SKM-1 treated with dmso at 0.1 percent for 144 hours (cell line): ENCODE measurements at regions not wholly inside any gene's neighbourhood (a gene's known extent, or its start where the extent isn't known, plus 50 kb on each side); places are given as distances from the start of the nearest gene placed in this dataset.

Experiments
- DNase-seq: peaks from one replicate; lab custom pipeline; 2025; ENCODE audit not compliant: unreplicated experiment; lab: John Stamatoyannopoulos, UW

DNA sequence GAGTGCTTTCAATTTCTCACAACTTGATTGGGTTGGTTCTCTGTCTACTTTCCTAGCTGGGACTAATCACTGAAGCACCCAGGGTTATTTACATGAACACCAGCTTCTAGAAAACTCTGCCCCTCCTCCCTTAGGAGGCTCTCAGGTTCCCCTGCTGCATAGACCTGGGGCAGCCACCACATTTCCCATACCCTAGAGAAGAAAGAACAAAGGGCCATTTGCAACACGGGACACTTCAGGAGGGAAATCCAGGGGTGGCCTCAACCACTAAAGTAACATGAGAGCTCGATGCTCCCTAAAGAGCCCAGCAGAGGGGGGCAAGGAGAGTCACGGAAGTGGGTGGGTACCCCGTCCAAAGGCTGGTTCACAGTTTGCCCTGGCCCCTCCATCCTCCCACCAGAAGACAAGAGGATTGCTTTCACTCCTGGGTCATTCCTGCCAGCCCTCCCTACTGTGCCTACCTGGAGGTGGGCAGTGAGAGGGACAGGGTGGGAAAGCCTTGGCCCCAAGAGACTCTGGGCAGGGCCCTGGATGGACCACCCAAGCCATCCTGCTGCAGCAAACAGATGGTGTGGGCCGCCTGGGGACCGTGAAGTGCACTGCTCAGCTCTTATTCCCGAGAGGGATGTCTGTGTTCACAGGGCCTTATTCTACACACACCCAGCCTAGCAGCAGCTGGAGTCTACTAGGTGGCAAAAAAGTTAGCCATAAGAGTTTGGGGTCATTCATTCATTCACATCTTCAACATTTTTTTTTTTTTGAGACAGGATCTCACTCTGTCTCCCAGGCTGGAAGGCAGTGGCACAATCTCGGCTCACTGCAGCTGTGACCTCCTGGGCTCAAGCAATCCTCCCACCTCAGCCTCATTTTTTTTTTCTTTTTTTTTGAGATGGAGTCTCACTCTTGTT lies 392.1 kb downstream of the SOX9 start:
- DNase-seq: no peak

DNA sequence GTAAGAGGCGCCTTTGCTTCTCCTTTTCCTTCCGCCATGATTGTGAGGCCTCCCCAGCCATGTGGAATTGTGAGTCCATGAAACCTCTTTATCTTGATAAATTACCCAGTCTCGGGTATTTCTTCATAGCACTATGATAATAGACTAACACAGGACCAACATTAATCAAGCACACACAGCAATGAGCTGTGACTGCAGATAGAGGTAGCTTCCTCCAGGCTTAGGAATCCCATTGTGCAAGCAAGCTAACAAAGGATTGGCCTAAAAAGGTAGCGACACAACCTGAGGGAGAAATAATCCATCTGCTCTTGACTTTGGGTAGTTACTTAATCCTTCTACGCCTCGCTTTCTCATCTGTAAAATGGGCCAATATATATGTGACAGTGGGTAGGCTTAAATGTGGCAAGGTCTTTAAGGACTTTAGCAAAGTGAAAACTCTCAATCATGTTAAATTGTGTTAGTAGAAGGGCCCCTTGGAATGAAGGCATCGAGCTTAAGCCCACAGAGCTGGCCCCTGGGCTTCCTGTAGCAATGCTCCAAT lies 393.6 kb downstream of the SOX9 start:
- no peak for DNase-seq

DNA sequence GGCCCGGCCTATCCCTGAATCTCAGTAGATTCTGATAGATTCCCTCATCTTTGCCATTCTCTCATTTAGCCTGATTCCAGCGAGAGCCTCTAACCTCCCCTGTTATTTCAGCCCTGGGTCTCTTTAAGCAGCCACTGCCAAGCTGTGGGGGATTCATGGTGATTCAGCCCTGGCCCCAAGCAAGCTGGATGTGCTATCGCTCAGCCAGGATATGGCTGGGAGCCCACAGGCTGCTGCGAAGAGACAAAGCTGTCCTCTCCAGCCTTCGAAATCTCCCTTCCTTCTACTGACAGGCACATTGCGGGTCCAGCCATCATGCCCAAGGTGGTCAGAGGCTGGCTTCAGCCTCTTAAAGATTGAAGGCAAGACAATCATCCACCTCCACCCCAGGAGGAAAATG lies 394.1 kb downstream of the SOX9 start:
- DNase-seq: no peak

DNA sequence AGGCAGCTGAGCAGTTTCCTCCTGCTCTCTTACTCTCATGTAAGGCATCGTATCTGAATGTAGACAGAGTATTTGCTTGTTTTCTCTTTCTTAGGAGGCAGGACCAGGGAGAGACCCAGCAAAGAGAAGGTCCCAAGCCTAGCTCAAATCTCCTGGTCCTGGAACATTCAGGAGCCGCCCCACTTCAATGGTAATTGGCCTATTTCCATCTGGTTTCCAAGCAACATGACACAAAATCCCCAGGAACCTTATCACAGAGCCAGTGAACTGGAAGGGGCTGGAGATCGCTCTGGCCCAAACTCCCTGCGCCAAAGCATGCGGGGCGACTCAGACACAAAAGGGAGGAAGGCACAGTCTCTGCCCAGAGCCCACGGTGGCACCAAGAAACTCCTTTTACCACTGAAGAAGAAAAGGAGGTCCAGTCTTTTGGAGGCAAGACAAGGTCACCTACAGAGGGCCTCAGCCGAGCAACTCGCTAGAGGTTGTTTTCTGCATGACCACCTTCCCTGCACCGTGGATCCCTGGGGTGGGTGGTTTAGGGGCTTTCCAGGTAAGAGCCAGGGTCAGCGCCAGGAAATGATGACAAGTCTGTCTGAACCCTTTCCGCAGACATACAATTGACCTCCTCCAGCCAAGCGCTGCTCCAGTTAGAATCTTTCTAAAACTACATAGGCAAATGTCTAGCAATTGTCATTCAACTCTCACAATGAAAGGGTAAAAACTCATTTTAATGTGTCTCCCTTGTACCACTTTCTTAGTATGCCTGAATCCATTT lies 394.7 kb downstream of the SOX9 start:
- no peak for DNase-seq

DNA sequence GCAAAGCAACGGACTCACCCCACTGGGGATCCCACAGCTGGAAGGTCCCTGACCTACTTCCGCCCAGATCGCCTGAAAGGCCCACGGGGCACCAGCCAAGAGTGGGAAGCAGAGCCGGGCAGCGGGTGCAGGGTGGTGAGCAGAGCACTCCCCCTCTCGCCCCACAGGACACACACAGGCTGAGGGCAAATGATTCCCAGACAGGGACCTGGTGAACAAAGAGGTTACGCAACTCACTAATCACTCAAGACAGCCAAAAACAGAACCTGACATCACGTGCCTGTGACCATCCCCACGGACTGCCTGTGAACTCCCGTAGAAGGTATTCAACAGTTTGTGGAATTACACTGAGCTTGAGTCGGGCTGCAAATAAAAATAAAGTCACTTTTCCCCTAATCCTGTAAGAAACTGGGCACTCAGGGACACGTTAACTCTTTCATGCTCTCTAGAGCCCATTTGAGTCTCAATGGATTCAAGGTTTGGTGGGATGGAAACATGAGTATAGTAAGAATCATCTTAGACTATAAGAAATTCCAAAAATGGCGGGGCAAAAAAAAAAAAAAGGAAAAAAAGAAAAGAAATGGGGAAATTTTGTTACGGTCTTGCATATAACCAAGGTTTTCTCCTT lies 396.1 kb downstream of the SOX9 start:
- peak; percentile 6 for DNase-seq

DNA sequence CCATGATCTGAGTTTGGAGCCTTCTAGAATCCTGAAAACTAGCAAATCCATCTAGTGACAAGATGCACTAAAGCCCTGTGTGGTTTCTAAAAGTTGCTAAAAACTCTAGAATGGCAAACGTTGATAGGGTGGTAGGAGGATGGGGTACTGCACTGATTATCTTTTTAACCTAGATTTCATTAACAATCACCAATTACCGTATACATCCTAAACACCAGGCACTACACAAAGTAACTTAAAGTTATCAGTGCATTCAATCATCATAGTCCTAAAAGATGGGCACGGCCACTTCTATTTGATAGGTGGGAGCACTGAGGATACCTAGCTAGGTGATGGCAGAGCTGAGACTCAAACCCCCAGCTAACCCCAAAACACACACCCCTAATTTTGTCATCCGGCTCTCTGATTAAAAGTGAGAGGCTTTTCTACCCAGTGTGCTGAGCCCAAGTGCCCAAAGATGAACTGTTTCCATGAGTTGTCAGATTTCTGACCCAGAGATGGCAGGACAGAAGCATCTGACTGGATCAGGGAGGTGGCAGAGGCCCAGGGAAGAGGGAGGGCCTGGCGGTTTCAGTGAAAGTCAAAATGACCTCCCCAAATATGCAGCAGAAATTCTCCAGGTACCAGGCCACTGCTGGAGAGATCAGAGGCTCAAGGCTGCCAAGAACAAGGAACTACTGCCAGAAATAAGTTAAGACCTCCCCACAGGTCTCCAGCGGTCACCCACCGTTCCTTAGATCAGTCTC lies 396.8 kb downstream of the SOX9 start:
- no peak for DNase-seq

DNA sequence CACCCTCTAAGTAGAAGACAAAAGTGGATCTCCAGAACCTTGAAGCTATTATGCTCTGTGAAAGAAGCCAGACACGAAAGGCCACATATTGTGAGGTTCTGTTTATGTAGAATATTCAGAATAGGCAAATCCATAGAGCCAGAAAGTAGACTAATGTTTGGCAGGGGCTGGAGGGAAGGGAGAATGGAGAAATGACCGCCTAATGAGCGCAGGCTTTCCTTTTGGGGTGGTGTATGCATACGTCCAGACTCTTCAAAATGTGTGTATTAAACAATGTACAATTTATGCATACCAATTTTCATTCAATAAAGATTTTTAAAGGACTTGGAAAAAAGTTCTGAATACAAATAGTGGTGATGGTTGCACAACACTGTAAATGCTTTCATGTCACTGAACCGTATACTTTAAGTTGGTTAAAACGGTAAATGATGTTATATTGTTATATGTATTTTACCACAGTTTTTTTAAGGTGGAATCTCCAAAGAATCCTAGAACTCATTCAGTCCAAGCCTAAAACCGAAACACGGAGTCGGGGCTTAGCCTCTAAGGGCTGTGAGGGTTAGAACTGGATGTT lies 397.4 kb downstream of the SOX9 start:
- no peak for DNase-seq

DNA sequence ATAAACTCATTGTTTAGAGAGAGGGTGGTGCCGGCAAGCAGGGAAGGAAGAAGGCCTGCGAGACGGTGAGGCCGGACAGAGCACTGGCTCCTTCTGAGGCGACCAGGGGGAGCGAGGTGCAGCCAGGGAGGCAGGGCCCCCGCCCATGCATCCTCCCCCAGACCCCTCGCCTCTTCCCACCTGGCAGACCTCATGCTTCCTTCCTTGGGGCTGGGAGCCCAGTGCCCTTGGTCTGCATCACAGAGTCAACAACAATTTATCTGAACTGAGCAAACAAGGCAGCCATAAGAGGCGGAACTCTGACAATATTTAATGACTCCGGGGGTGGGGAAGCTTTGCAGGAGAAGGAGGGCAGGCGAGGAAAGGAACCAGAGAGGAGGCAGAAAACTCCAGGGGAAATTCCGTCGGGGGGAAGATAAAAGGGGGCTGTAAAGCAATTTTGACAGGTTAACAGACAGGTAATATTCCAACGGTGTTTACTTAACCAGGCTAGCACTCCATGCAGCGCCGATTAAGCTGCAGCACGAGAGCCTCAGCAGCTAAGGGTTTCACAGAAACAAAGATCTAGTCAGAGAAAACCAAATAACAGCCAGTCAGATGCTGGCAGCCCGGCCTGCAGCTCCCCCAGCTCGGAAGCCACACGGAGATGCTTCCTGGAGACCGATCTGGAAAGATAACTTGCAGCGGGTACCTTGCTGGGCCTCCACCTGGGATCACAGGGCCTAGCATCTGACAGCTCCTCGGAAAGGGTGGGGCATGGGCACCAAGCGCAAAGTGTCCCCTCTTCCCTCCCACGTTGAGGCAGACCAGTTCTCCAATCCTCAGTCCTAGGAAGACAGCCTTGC lies 398.2 kb downstream of the SOX9 start:
- DNase-seq: no peak

DNA sequence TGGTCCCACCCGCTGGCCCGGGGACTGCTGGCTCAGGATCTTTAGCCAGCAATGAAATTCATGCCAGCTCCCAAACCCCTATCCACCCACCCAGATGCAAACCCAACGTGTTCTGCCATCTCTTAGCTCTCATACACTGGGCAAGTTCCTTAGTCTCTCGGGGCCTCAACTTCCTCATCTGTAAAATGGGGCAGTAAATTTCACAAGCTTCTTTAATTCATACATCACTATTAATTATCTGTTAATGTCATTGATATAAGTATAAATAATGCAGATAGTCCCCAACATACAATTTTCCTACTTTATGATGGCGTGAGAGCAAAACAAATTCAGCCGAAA lies 398.7 kb downstream of the SOX9 start:
- no peak for DNase-seq

DNA sequence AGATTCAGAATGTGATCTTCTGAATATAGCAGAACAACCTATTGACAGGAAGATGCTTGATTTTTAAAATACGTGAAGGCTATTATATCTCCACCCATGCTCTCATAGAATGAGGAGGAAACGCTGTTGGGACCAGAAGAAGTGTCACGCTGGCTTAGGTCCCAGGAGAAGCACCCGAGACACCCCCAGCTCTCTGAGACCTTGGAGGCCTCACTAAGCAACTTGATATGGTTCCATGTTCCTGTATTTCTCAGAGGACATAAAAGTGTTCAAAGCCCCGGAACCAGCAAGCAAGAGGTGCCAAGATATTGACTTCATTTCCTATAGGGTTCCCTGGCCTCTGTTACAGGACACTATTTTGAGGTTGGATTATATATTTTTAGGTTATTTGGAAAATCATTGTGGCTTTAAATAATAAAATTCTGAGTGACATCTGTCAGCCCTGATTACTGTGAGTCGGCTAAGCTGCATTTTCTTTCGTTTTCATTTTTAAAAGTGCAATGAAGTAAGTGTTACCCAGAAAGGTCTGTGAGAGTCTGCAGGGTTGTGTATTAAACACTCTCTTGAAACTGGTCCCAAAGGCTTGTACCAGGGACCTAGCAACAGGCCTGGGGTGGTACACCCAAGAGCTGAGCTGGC lies 400.0 kb downstream of the SOX9 start:
- no peak for DNase-seq

DNA sequence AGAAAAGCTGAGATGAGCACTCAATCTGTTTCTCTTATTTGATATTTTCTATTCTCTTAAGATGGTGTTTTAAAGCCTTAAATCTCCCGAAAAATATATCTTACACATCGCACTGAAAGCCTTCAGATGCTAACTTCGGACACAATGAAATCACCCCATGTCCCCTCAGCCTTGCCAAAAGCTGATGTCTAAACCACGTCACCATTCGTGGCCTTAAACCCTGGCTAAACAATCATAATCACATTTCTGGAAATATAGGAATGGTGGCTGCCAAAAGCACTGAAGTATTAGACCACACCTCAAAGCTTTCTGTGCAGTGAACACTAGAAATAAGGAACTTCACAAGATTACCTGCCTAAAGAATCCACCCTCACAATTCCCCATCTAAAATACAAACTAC lies 402.7 kb downstream of the SOX9 start:
- DNase-seq: no peak

DNA sequence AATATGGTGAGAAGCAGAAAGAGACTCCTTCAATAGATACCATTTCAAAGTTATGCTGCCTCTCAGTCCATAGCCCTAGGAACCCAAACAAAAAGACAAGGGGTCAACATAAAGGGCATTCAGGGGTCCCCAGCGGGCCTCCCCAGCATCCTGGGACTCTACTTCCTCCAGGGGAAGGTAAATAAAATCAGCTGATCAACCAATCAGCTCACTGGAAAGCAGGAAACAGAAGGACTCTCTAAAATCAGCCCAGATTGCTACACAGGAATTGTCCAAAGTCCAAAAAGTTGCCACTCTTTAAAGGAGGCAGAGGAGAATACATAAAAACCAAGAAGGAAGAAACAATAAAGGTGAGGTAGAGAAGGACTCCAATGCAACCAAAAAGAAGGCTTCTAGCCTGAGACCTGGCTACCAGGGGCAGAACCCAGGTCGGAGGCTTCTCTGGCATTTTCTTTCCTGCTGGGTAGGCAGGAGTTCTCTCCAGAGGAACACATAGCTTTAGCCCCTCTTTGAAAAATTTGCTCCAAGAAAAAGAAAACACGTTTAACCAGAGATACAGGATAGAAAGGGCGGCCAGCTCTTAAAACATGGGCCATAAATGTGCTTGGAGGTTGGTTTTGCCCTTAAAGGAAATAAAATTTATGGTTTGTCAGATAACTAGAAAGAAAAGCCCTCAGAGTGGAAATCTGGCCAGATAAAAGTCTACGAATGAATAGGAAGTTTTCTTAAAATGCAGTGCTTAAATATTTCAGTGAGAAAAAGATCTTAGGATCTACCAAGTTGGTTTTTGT lies 404.6 kb downstream of the SOX9 start:
- DNase-seq: no peak

DNA sequence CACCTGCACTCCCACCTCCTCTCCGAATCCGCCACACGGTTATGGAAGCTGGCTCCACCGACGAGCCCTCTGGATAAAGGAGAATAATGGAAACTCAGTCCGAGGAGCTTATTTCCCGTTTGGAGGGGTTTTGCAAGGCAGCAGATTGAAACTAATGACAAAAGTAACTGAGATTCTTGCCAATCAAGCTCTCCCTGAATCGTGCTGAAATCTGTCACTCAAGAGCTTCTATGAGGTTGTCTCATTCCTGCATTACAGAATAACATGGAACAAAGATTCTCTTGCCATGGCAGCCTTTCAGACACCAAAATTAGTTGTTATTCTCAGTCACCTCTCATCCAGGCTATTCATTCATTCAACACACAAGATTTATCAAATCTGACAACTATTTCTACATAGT lies 405.9 kb downstream of the SOX9 start:
- DNase-seq: no peak

DNA sequence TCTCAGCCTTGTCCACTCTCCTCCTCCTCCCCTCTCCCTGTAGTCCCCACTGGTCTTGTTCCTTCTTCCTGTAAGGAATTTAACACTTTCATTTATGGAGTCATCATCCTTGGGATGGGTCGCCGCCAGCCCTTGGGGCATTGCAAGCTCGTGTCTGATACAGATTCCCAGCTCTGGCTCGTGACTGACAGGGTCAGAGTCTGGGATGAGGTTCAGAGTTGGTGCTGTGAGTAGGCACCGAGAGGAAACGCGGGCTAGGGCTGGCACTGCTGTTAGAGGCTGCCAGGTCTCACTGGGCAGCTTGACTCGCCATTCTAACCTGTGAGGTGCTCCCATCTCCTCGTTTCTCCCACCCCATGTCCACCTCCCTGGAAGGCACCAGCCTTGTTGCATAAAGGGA lies 407.0 kb downstream of the SOX9 start:
- no peak for DNase-seq

DNA sequence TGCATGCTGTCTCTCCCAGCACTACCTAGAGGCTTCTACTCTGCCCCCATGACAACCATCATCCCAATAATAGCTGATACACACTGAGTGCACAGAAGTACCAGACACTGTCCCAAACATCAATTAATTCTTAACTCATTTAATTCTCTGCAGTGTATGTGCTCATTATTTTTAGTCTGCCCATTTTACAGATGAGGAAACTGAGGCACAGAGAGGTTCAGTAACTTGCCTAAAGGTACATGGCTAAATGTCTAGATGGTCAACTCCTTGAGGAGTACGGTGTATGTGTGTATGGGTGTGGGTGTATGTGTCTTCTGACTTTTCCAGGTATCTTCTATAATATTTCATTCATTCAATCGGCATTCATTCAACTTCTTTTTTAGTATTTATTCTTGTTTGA lies 407.9 kb downstream of the SOX9 start:
- DNase-seq: no peak

DNA sequence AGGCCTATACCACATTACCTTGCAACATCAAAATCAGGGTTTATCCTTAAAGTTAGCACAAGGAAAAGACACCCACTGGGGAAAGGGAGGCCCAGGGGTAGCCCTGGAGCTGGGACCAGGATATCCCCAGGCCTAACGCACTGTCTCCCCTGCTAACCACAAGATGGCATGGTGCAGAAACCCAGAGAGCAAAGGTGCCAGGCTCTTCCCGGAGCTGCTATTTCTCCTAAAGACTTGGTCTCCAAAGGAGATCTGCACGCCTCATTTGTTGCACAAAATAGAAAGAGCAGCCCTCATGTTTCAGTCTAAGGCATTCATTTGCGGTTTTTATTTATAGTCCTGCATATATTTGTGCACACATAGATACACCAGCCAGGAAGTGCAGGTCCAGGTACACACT lies 408.6 kb downstream of the SOX9 start:
- DNase-seq: no peak

DNA sequence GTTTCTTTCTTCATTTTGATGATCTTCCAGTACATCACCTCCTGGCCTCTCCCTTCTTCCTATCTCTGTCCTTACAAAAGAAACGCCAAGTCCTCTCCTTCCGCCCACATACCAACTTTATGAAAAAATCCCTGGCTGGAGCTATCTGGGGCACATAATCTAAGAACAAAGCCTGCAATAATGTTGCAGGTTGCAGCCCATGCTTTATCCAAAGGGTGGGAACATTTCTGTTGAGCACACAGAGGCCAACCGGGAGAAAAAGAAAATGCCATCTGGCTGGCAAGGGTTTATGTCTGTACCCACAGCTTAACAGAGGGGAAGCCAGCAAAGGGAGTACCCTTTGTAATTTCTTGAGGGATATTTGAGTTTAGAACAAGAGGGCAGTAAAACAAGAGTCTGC lies 409.6 kb downstream of the SOX9 start:
- no peak for DNase-seq

DNA sequence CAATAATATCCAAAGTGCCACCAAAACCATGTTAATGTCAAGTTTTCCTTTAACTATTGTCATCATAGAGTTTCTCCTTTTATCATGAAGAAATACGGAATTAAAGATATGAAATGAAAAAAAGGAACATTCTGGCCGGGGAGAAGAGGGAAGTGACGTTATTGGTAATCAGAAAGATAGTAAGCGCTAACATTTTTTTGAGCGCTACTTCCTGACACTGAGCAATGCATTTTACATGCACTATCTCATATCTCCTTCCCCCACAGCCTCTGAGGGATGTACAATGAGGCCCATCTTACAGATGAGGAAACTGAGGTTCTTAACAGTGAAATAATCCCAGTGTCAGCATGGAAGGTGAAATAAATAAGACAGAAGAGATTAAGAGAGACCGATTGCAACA lies 410.9 kb downstream of the SOX9 start:
- no peak for DNase-seq

DNA sequence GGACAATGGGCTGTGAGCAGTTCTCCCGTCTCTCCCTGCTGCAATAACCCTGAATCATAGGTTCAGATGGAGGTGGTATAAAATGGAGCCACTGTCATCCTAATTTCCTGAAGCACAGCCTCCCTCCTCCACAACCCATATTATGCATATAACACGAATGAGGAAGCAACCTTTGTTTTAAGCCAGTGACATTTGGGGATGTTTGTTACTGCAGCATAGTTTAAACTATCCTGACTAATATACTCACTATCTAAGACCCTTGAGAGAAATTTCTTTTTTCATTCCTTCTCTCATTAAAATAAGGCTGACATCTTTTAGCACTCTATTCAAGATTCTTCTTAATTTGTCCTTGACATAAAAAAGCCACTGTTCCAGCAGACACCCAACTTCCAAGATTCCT lies 413.4 kb downstream of the SOX9 start:
- no peak for DNase-seq
